Renal cortical epithelial cell (primary cell): ENCODE measurements at regions not wholly inside any gene's neighbourhood (a gene's known extent, or its start where the extent isn't known, plus 50 kb on each side); places are given as distances from the start of the nearest gene placed in this dataset.

Experiments
- DNase-seq: peaks from one replicate; pipeline ENCODE4 v3.0.0-alpha.2; 2011; ENCODE audit warnings: low read depth

GRCh38 chrX:133159205-133159604 is 58.9 kb downstream of the TFDP3 start:
- DNase-seq = no peak

- DNase-seq = peak; percentile 91
Measured at GRCh38 chrX:133151336-133151735, 54.4 kb upstream of the USP26 start.

- no peak for DNase-seq
Measured at GRCh38 chrX:133150730-133151129, 53.8 kb upstream of the USP26 start.
